HepG2 (cell line): ENCODE measurements at regions not wholly inside any gene's neighbourhood (a gene's known extent, or its start where the extent isn't known, plus 50 kb on each side); places are given as distances from the start of the nearest gene placed in this dataset.

Experiments used
- BRD4 ChIP-seq: sonication (generic); formaldehyde crosslinking; IDR thresholded peaks from 2 replicates; pipeline ENCODE4 v1.4.0; 2020; ENCODE audit warnings: missing genetic modification reagents
- DRAP1 ChIP-seq: IDR thresholded peaks from 2 replicates; pipeline ENCODE4 v1.6.1; 2016; ENCODE audit warnings: missing genetic modification reagents, missing compliant biosample characterization
- HNRNPH1 ChIP-seq: fragments of 200-400 bp; formaldehyde crosslinking; optimal IDR thresholded peaks from 2 replicates; pipeline ENCODE3; 2017; ENCODE audit warnings: mild to moderate bottlenecking, low read depth, low read length
- HNRNPLL ChIP-seq: fragments of 200-400 bp; formaldehyde crosslinking; IDR thresholded peaks from 2 replicates; pipeline ENCODE4 v1.6.1; 2017; ENCODE audit warnings: mild to moderate bottlenecking, low read depth, low read length; ENCODE audit not compliant: poor library complexity, severe bottlenecking
- KDM2A ChIP-seq: sonication (generic); formaldehyde crosslinking; IDR thresholded peaks from 2 replicates; pipeline ENCODE4 v1.4.0; 2020; ENCODE audit warnings: low read depth, missing genetic modification reagents, borderline replicate concordance
- PCBP2 ChIP-seq: fragments of 200-400 bp; formaldehyde crosslinking; optimal IDR thresholded peaks from 2 replicates; pipeline ENCODE3; 2018; ENCODE audit warnings: low read length, low read depth; ENCODE audit not compliant: poor library complexity, severe bottlenecking
- PRDM4 ChIP-seq: sonication (generic); formaldehyde crosslinking; IDR thresholded peaks from 2 replicates; pipeline ENCODE4 v1.9.0; 2021; ENCODE audit warnings: missing genetic modification reagents, borderline replicate concordance
- SAP130 ChIP-seq: IDR thresholded peaks from 2 replicates; pipeline ENCODE4 v1.6.1; 2016; ENCODE audit warnings: low read depth
- TGIF2 ChIP-seq: IDR thresholded peaks from 2 replicates; pipeline ENCODE4 v1.6.1; 2016; ENCODE audit warnings: control low read depth, missing compliant biosample characterization
- ZBTB25 ChIP-seq: IDR thresholded peaks from 2 replicates; pipeline ENCODE4 v1.6.1; 2018; ENCODE audit warnings: missing genetic modification reagents
- ZMAT3 ChIP-seq: sonication (generic); formaldehyde crosslinking; conservative IDR thresholded peaks from 2 replicates; pipeline ENCODE4 v1.7.0; 2021; ENCODE audit warnings: missing genetic modification reagents
- ZNF503 ChIP-seq: sonication (generic); formaldehyde crosslinking; IDR thresholded peaks from 2 replicates; pipeline ENCODE4 v1.4.0; 2020; ENCODE audit warnings: missing genetic modification reagents
- ZNF549 ChIP-seq: sonication (generic); formaldehyde crosslinking; IDR thresholded peaks from 2 replicates; pipeline ENCODE4 v1.5.0; 2020; ENCODE audit warnings: missing genetic modification reagents
- ZNF749 ChIP-seq: sonication (generic); formaldehyde crosslinking; IDR thresholded peaks from 2 replicates; pipeline ENCODE4 v1.8.0; 2022; ENCODE audit warnings: mild to moderate bottlenecking, missing genetic modification reagents, moderate library complexity, borderline replicate concordance
- ZSCAN21 ChIP-seq: sonication (generic); formaldehyde crosslinking; IDR thresholded peaks from 2 replicates; pipeline ENCODE4 v1.8.0; 2022; ENCODE audit warnings: mild to moderate bottlenecking, missing genetic modification reagents, moderate library complexity, borderline replicate concordance
- TF ChIP-seq, protein P1 (sequence below): sonication (generic); formaldehyde crosslinking; IDR thresholded peaks from 2 replicates; pipeline ENCODE4 v1.4.0; 2020; ENCODE audit warnings: missing genetic modification reagents, borderline replicate concordance
- TF ChIP-seq, protein P2 (sequence below): sonication (generic); formaldehyde crosslinking; IDR thresholded peaks from 2 replicates; pipeline ENCODE4 v1.8.0; 2022; ENCODE audit warnings: mild to moderate bottlenecking, missing genetic modification reagents, borderline replicate concordance

DNA sequence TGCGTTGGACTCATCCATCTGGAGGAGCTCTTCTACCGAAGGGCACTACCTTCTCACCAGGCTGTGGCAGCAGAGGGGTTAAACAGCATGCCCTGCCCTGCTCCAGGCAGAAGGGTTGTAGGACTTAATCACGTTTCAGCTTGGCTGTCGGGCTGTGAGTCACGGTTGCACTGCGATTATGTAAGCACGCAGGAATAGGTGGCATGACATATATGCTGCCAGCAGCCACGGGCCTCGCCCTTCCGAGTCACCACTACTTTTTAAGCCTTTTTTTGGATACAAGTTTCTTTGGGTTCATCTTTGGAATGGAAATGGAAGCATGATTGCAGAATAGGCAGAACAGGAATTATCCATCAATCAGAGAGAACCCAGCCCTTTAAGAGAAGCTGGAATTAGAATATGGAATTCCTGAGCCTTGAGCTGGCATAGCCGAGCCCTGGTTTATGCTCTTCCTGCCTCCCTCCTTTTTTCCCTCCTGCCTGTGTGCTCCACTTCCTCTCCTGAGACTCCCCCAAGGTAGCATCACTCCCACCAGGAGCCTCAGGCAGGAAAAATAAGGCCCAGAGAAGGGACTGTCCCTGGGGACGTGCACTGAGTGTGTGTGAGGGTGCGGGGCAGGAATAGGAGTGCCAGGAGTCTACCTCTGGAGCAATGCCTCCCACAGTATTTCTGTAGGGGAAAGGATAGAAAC is 86.8 kb downstream of the SEMA4F start (continued):
- TF ChIP-seq ZBTB25 (CRISPR knock-in tag) (no peak), HNRNPLL (no peak), PRDM4 (CRISPR knock-in tag) (no peak), ZNF549 (no peak), ZSCAN21 (CRISPR knock-in tag) (peak; percentile 63; the same call in 1 of the 2 replicates), DRAP1 (no peak), KDM2A (CRISPR knock-in tag) (peak; percentile 79; the same call in 1 of the 2 replicates), BRD4 (CRISPR knock-in tag) (no peak), PCBP2 (no peak), SAP130 (peak; percentile 90), ZNF503 (CRISPR knock-in tag) (peak; percentile 28; the same call in 1 of the 2 replicates), HNRNPH1 (no peak), ZMAT3 (CRISPR knock-in tag) (peak; percentile 64; the same call in 1 of the 2 replicates), TGIF2 (CRISPR knock-in tag) (no peak), ZNF749 (no peak)
- TF ChIP-seq, protein P1, sequence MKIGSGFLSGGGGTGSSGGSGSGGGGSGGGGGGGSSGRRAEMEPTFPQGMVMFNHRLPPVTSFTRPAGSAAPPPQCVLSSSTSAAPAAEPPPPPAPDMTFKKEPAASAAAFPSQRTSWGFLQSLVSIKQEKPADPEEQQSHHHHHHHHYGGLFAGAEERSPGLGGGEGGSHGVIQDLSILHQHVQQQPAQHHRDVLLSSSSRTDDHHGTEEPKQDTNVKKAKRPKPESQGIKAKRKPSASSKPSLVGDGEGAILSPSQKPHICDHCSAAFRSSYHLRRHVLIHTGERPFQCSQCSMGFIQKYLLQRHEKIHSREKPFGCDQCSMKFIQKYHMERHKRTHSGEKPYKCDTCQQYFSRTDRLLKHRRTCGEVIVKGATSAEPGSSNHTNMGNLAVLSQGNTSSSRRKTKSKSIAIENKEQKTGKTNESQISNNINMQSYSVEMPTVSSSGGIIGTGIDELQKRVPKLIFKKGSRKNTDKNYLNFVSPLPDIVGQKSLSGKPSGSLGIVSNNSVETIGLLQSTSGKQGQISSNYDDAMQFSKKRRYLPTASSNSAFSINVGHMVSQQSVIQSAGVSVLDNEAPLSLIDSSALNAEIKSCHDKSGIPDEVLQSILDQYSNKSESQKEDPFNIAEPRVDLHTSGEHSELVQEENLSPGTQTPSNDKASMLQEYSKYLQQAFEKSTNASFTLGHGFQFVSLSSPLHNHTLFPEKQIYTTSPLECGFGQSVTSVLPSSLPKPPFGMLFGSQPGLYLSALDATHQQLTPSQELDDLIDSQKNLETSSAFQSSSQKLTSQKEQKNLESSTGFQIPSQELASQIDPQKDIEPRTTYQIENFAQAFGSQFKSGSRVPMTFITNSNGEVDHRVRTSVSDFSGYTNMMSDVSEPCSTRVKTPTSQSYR, result no peak
- TF ChIP-seq, protein P2, sequence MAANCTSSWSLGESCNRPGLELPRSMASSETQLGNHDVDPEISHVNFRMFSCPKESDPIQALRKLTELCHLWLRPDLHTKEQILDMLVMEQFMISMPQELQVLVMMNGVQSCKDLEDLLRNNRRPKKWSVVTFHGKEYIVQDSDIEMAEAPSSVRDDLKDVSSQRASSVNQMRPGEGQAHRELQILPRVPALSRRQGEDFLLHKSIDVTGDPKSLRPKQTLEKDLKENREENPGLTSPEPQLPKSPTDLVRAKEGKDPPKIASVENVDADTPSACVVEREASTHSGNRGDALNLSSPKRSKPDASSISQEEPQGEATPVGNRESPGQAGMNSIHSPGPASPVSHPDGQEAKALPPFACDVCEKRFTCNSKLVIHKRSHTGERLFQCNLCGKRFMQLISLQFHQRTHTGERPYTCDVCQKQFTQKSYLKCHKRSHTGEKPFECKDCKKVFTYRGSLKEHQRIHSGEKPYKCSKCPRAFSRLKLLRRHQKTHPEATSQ (CRISPR knock-in tag), result no peak
